Suprapubic skin (tissue), 4 donors: ENCODE measurements at regions not wholly inside any gene's neighbourhood (a gene's known extent, or its start where the extent isn't known, plus 50 kb on each side); places are given as distances from the start of the nearest gene placed in this dataset.

Source experiments
- CTCF ChIP-seq, 2 donors: fragments of 200-600 bp in 1 of 2; fragments of 450-650 bp in 1 of 2; sonication (generic) in 1 of 2; IDR thresholded peaks; one replicate each; pipeline ENCODE4 v1.5.1; 2016 to 2019; ENCODE audit warnings: antibody characterized with exemption in 2 of 2, mild to moderate bottlenecking in 1 of 2, moderate library complexity in 1 of 2
- POLR2A ChIP-seq, 2 donors: fragments of 450-650 bp; IDR thresholded peaks; one replicate each; pipeline ENCODE4 v1.6.1; 2017; ENCODE audit warnings: antibody characterized with exemption in 2 of 2, mild to moderate bottlenecking in 2 of 2, moderate library complexity in 2 of 2
- POLR2AphosphoS5 ChIP-seq, 3 donors: sonication (generic); formaldehyde crosslinking; IDR thresholded peaks; one replicate each; pipeline ENCODE4 v1.6.1; 2017; ENCODE audit warnings: antibody characterized with exemption in 3 of 3

GRCh38 chr22:49607821-49608220, 219.9 kb downstream of the BRD1 start:
- no peak for TF ChIP-seq CTCF (IDR thresholded peaks at IDR 0.05)
- TF ChIP-seq POLR2AphosphoS5 (IDR thresholded peaks at IDR 0.05), result no peak
- no peak for TF ChIP-seq POLR2A (IDR thresholded peaks at IDR 0.05)
